HG03103 (cell line): ENCODE measurements at regions not wholly inside any gene's neighbourhood (a gene's known extent, or its start where the extent isn't known, plus 50 kb on each side); places are given as distances from the start of the nearest gene placed in this dataset.
"Not testable (repeated sequence)": the region's sequence is repeated elsewhere in the genome, so short reads cannot be mapped to it uniquely, and the experiment has no call there.

Experiments used
- ATAC-seq: cut with Tn5 transposase; IDR thresholded peaks from one replicate; pipeline ENCODE4 v1.9.1; 2021; ENCODE audit warnings: low read depth; ENCODE audit not compliant: unreplicated experiment

DNA sequence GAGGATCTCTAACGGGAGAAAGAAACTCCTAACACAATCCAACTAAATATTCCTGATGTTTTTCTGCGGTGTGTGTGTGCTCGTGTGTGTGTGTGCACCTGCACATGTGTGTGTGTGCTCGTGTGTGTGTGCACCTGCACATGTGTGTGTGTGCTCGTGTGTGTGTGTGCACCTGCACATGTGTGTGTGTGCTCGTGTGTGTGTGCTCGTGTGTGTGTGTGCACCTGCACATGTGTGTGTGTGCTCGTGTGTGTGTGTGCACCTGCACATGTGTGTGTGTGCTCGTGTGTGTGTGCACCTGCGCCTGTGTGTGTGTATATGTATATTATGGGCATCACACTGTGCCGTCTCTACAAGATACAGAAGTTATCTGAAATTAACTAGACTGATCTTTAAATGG is 1451.9 kb downstream of the STIM2 start:
- ATAC-seq = not testable (repeated sequence)

DNA sequence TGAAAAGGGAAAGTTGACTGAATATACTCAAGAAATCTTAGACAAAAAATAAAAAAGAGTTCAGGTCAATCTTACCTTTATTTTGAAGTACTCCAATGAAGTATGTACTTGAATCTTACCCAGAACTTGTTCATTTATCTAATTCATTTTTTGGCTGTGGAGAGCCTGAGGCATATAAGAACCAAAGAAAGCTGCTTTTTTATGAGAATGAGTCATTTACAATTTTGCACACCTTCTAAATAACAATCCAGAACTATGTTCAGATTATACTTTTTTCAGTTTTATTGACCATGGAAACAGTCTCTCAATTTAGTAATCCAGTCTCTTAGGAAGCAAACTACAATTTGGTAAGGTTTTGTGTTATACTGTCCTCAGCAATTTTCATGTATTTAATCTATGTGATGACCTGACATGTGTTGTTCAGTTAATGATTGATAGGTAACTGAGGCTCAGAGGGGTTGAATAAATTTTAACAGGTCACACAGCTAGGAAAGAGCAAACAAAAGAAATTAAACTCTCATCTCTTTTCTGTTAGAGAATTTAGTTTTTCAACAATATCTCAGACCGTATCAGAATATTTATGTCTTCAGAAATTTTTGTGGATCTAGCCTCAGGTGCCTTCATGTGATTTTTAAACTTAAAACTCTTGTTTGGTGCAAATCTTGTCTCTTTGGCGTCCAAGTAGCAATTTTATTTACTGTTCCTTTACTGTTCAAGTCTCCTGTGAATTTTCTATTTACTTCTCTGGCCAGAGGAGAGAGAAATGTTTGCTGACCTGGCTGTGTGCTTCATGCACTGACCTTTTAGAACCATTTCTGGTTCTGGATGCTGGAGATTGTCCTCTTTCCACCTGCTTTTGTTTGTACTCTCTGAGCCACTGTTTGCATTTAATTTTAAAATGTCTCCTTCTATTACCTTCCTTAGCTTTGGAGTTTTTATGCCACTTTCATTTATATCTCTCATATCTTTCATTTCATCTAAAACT is 1453.4 kb downstream of the STIM2 start:
- no peak for ATAC-seq

DNA sequence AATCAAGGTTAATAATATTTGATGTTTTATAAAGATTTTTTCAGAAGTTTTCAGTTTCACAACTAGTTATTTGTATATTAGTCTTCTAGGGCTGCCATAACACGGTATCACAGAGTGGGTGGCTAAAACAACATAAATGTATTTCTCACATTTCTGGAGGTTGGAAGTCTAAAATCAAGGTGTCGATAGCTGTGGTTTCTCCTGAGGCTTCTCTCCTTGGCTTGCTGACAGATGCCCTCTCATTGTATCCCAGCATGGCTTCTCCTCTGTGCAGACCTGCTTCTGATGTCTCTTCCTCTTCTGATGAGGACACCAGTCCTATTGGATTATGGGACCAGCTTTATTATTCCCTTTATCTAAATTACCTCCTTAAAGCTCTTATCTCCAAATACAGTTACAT is 1456.6 kb downstream of the STIM2 start:
- ATAC-seq = no peak

DNA sequence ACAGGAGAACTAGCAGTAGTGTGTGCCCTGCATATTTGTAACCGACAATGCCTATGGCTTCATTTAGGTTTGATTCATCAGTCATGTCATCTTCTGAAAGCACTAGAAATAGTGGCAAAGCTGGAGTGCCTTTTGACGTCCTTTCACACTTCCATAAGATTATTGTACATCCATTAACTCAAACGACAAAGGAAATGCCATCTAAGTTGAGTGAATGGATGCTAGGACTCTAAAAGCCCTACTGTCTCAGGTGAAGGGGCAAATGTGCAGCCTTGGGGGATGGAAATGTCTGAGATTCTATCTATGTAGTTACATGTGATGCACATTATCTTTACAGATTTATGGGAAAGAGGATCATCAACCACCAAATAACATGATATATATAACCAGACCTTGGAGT is 1473.6 kb downstream of the STIM2 start:
- no peak for ATAC-seq

GRCh38 chr4:28341784-28342183 is 1481.1 kb downstream of the STIM2 start:
- ATAC-seq = no peak

DNA sequence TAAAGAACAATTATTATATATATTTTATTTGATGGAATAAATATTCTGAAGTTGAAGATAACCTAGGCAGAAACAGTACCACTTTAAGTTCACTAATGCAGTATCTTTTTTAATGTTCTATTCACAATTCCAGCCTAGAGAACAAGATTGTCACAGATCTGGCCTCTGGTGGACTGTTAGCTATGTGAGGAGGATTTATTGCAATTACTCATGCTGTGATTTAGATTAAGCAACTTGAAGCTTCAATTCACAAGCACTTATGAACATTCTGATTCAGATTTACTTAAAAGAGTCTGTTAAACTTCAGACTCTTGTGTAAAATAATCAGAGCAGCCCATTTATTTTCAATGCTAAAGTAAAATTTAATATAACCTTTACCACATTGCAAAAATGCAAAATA is 1489.8 kb downstream of the STIM2 start:
- ATAC-seq = no peak

- no peak for ATAC-seq
These were observed 1490.5 kb downstream of the STIM2 start for GRCh38 chr4:28351102-28351501.

- ATAC-seq = no peak
These were observed 1491.2 kb downstream of the STIM2 start for GRCh38 chr4:28351826-28352225.

DNA sequence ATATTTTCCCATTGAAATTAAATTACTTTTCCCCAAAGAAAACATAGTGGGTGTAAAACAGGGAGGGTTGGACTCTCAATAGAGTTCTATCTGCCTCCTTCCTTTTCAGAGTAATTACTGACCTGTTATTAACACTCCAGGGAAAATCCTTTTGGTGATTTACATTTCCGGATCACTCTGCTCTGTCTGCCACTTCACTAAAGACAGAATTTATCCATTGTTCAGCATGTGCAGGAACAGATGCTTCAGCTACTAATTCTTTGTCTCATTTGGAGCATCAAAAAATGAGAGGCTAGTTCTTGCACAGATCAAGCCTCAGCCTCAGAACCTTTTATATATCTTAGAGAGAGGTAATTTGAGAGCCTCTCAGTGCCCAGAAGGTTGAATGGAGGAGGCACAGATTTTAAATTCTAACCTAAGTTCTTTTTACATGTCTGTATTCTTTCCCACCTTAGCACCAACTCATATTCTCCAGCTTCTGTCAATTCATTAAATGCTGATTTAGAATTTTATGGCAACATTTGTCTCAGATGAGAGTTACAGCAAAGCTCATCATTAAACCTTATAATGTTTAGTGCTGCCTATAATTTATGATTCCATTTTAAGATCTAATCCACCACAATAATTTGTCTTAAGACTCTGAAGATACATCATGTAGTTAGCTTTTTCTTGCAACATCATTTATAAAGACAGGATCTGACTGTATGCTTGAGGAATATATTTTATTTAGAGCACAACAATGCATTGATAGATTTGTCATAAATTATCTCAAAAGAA is 1494.4 kb downstream of the STIM2 start:
- ATAC-seq = no peak

GRCh38 chr4:28357990-28358389 is 1497.3 kb downstream of the STIM2 start:
- no peak for ATAC-seq

GRCh38 chr4:28358606-28359005 is 1498.0 kb downstream of the STIM2 start:
- ATAC-seq = no peak

DNA sequence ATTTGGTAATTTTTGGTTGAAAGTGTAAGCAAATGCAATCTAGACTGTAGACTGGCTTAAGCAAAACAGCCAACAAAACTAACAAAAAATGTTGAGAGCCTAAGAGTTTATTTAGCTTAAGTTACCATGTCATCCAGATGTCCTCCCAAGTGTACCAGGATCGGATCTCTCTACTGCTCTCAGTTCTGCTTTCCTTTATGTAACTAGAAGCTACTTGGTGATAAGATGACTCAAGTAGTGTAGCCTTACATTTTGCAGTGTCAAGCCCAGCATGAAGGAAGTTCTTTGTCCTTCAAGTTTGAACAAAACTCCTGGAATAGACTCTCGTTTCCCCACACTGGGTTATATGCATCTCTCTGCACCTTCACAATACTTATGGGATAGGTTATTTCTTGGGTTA is 1500.0 kb downstream of the STIM2 start:
- ATAC-seq = no peak

DNA sequence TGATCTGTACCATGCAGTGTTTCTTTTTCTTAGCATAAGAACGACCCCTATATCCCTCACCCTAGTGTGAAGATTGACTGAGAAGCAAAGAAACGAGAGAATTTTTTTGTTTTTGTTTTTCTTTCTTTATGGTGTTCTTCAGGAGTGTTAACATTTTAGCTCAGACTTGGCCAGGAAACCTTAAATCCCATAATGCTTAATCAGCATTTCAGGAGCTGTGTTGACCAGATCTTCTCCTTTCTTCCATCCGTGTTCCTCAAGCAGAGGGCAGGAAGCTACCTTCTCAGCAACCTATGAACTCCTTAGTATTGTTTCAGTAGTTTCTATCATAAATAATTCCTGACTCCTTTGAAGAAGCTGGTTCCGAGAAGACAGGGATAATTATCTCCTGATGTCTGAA is 1501.5 kb downstream of the STIM2 start:
- ATAC-seq = no peak

DNA sequence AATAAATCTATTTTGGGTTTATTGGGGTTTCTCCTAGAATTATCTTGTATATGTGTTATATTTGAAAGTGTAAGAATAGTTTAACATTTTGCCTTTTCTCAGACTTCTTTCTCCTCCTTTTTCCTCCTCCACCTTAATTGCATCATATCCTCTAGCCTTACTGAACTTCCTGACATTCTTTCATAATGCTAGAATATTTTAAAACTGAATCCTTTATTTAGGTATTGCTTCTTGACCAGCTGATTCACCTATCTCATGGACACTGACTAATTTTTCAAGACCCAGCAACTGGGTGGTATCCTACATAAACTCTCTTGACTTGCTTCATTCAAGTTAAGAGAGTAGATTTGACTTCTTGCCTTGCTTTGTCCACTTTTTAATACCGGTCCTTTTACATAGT is 1508.9 kb downstream of the STIM2 start:
- no peak for ATAC-seq

DNA sequence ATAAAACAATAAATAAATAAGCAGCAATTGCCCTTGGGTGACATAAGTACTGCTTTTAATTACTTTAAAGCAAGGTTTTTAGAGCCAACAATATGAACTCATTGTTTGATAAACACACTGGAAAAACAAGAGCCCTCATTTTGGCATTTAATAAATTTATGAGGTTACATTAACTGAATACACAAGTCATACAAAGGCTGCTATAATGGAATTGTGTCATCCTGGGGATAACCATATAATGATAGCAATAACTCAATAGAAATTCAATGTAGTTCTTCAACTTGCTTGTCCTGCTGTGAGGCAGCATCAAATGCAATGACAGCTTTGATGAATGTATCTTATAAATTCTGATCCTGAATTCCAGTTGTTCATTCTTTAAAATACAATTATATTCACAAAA is 1512.5 kb downstream of the STIM2 start:
- ATAC-seq = no peak

GRCh38 chr4:28373601-28374000 is 1513.0 kb downstream of the STIM2 start:
- ATAC-seq = no peak

GRCh38 chr4:28378109-28378830 is 1517.6 kb downstream of the STIM2 start:
- ATAC-seq = no peak

DNA sequence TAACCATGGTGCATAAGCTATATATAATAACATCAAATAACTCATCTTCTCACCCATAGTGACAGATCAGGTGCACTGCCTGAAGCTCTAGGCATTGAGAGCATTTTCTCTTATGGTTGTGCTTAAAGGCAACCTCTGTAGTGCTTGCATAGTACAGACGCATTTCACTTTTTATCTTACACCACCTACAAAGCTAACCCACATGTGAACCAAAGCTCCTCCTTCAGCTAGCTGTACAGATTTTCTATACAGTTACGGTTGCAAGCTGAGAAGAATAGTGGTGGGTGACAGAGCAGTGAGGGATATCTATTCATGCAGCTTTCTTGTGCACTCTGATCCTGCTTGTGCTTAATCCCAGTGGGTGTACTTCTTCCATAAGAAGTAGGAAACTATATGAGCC is 1525.2 kb downstream of the STIM2 start:
- ATAC-seq = no peak

- ATAC-seq = no peak
These were observed 1526.1 kb downstream of the STIM2 start for GRCh38 chr4:28386776-28387175.

- no peak for ATAC-seq
These were observed 1527.8 kb downstream of the STIM2 start for GRCh38 chr4:28388471-28388870.

- no peak for ATAC-seq
These were observed 1531.2 kb downstream of the STIM2 start for GRCh38 chr4:28391877-28392276.
